SH-SY5Y (cell line): ENCODE measurements at regions not wholly inside any gene's neighbourhood (a gene's known extent, or its start where the extent isn't known, plus 50 kb on each side); places are given as distances from the start of the nearest gene placed in this dataset.

ENCODE experiments used
- GATA2 ChIP-seq: IDR thresholded peaks from 2 replicates; pipeline ENCODE4 v1.6.1; 2011; ENCODE audit warnings: mild to moderate bottlenecking, low read depth, low read length
- GATA3 ChIP-seq: IDR thresholded peaks from 2 replicates; pipeline ENCODE4 v1.6.1; 2011; ENCODE audit warnings: low read depth, mild to moderate bottlenecking, low read length, moderate library complexity

DNA sequence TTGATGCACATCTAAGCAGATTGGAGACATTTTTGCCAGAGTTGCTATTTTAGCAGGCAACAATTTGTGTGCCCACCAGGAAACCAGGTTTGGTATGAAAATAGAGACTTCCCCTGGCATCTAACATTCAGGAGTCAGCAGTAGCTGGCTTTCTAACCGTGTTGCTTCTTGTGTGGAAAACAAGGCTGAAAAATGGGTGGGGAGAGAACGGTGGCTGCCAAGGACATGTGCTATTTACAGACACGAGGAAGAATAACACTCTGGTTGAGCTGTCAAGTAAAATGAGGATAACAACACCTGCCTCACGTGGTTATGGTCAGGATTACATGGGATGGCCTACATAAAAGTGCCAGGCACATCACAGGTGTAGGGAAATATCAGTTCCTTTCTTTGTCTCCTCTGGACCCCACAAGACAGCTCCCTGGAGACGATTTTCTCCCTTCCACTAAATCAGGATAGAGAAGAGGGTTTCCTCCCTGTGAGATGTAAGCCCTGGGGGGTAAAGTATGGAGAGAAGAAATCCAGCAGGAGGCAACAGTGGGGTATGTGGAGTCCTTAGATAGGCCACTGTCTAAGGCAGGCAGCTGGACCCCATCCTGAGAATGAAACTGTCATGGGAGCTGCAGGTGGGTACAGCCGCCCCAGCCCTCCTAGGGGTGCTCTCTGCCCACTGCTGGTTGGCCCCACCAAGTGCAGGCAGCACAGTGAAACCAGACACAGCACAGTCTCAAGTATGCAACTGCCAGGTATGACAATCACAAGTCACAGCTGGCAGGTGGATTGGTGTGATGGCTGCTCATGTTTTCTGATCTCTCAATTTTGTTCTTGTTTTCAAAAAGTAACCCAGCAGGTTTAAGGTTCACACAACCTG, 80.3 kb downstream of the TENT5C start:
- no peak for TF ChIP-seq GATA2
- no peak for TF ChIP-seq GATA3
